DND-41 (cell line): ENCODE measurements at regions not wholly inside any gene's neighbourhood (a gene's known extent, or its start where the extent isn't known, plus 50 kb on each side); places are given as distances from the start of the nearest gene placed in this dataset.

Experiments
- EZH2 ChIP-seq: IDR thresholded peaks from 3 replicates; pipeline ENCODE4 v1.6.1; 2012; ENCODE audit warnings: borderline replicate concordance, low read depth, mild to moderate bottlenecking, moderate library complexity, low read length, inconsistent platforms; ENCODE audit not compliant: severe bottlenecking
- TF ChIP-seq, protein P1 (sequence below): IDR thresholded peaks from 2 replicates; pipeline ENCODE4 v1.5.1; 2012; ENCODE audit warnings: borderline replicate concordance, low read length, moderate library complexity, mild to moderate bottlenecking; ENCODE audit not compliant: poor library complexity, severe bottlenecking; ENCODE audit errors: extremely low read depth

DNA sequence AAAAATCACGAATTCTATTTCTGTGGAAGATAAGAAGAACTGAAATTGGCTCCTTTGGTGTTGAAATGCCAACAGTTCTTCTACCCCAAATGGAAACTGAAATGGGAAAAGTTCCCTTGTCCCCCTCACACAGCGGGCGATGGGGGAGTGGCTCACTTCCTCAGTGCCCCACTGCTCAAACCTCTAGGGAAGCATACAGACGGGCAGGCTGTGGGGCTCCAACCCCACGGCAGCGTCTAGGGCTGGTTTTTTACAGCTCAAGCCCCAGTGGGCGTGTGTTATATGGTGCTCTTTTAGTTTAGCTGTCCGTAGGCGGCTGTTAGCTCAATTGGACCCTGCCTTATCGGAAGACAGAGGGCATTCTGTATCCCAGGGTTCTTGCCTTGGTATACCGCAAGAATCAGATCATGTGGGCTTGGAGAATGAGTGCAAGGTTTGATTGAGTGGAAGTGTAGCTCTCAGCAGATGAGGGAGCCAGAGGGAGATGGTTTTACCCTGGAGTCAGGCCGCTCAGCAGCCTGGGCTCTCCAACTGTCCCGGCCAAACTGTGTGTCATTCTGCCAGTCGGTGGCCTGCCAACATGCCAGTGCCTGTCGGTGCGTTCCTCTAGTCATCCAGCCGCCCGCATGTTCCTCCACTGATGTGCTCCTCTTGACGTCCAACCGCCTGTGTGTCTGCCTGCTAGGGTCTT is 166.3 kb upstream of the ZNF608 start:
- TF ChIP-seq, protein P1, sequence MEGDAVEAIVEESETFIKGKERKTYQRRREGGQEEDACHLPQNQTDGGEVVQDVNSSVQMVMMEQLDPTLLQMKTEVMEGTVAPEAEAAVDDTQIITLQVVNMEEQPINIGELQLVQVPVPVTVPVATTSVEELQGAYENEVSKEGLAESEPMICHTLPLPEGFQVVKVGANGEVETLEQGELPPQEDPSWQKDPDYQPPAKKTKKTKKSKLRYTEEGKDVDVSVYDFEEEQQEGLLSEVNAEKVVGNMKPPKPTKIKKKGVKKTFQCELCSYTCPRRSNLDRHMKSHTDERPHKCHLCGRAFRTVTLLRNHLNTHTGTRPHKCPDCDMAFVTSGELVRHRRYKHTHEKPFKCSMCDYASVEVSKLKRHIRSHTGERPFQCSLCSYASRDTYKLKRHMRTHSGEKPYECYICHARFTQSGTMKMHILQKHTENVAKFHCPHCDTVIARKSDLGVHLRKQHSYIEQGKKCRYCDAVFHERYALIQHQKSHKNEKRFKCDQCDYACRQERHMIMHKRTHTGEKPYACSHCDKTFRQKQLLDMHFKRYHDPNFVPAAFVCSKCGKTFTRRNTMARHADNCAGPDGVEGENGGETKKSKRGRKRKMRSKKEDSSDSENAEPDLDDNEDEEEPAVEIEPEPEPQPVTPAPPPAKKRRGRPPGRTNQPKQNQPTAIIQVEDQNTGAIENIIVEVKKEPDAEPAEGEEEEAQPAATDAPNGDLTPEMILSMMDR: no peak
- no peak for TF ChIP-seq EZH2
